GM12873 (cell line): ENCODE measurements at regions not wholly inside any gene's neighbourhood (a gene's known extent, or its start where the extent isn't known, plus 50 kb on each side); places are given as distances from the start of the nearest gene placed in this dataset.

Experiments
- TF ChIP-seq, protein P1 (sequence below): IDR thresholded peaks from 2 replicates; pipeline ENCODE4 v1.5.1; 2012; ENCODE audit warnings: low read depth, mild to moderate bottlenecking, moderate library complexity, low read length, control low read depth; ENCODE audit not compliant: insufficient read depth; ENCODE audit errors: missing control alignments

DNA sequence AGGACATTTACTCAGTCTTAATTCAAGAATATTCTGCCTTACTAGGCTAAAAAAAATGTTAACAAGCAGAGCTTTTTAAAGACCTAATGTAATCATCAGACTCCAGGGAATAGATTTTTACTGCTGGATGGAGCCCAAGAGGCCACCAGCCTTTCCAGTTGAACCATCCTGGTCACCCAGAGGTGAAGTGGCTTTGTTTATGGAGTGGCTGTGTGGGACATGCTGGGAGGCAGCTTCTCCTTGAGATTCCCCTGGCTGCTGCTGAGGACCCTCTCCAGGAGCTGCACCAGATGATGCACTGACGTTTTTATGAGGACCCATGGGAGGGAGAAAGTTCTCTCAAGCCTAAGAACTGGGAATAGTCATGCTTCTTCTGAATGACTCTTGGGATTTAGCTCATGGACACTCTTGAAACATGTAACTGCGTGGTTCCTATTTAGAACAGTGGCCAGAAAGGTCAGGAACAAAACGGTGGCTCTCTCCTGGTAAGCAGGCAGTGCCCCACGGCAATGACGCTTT is 205.9 kb upstream of the MIR17HG start:
- TF ChIP-seq, protein P1, sequence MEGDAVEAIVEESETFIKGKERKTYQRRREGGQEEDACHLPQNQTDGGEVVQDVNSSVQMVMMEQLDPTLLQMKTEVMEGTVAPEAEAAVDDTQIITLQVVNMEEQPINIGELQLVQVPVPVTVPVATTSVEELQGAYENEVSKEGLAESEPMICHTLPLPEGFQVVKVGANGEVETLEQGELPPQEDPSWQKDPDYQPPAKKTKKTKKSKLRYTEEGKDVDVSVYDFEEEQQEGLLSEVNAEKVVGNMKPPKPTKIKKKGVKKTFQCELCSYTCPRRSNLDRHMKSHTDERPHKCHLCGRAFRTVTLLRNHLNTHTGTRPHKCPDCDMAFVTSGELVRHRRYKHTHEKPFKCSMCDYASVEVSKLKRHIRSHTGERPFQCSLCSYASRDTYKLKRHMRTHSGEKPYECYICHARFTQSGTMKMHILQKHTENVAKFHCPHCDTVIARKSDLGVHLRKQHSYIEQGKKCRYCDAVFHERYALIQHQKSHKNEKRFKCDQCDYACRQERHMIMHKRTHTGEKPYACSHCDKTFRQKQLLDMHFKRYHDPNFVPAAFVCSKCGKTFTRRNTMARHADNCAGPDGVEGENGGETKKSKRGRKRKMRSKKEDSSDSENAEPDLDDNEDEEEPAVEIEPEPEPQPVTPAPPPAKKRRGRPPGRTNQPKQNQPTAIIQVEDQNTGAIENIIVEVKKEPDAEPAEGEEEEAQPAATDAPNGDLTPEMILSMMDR: no peak

DNA sequence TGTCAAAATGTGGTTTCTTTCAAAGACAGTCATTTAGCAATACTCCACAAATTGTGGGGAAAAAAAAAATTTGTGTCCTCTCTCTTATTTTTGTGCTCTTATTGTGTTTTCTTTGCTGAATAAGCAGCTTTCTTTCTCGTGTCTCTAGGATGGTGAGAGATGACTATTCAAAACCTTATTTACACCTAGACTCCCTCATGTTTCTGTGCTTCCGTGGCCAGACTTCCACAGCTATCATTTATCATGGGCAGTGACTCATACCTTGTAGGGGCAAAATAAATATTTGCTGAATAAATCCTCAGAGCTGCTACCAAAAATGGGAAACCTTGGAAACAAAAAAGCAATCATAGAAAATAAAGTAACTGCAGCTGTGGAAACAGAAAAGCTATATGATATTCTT is 204.9 kb upstream of the MIR17HG start:
- TF ChIP-seq, protein P1: no peak

DNA sequence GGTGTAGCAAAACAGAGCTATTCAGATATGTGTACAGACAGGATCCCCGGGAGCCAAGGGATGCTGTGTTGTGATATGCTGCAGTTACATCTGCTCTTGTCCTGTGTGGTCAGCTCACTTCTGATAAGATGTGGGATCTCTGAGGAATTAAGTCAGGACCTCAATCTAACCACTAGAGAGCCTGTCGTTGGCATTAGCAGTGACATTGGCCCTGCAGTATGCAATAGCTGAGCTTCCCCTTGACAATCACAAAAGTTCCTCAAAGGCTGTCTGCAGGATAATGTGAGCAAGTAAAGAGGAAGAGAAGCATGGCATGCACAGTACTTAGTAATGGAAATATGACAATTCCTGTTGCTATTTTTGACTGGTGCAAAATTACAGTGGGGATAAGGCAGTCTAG is 203.4 kb upstream of the MIR17HG start:
- TF ChIP-seq, protein P1: no peak

DNA sequence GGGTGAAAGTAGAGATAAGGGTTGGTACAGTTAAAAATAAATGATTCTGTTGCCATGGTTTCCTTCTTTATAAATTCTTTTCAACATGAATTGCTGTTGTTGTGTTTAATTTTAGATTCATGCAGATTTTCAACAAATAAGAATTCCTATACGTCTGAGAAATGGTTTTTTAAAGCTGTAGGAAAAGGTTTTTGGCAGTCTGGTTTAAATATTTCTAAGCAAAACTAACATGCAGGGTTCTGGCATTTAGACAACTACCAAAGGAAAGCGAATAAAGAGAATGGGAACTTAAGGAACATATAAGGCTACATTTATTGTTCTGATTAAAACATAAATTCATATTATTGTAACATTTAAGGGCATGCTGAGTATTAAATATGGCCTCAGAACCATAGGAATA is 203.0 kb upstream of the MIR17HG start:
- TF ChIP-seq, protein P1: no peak

DNA sequence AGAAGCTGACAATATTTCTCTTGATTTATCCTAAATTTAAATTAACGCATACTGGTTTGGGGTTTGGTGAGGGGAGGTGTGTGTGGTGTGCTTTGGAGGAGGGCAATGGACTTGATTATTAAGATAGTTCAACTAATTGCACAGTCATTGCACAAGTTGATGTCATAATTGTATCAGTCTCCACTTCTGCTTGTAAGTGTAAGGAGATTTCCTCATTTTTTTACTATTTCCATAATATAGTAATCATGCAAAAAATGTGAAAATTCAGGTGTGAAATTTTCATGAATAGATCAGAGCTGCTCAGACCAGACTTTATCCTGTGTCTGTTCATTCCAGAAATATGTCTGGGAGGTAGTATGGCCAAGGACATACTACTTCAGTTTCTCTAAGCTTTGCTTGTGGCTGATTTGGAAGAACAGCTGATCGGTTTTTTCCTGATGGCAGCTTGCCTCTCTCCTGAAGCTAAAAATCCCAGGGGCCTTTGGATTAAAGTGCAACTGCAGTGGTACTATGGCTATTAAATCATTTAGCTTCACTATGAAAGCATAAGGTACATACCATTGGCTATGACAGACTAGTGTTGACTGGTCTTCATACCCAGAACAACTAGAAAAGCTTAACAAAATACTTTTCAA is 201.8 kb upstream of the MIR17HG start:
- TF ChIP-seq, protein P1: no peak

DNA sequence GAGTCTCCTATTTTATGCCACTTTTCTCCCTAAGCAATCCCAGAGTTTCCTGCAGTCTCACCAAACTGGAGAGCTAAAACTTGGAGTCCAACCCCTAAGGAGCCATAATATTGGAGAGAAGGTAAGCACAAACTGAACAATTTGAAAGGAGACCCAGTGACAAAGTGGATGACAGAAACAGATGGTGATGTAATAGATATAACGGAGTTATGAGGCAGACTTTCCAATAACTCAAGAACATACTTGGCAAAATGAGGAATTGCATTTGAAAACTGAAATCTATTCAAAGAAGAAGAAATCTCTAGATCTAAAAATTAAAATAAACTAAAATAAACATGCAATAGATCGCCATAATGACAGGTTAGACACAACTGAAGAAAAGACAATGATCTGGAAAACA is 200.9 kb upstream of the MIR17HG start:
- TF ChIP-seq, protein P1: no peak

DNA sequence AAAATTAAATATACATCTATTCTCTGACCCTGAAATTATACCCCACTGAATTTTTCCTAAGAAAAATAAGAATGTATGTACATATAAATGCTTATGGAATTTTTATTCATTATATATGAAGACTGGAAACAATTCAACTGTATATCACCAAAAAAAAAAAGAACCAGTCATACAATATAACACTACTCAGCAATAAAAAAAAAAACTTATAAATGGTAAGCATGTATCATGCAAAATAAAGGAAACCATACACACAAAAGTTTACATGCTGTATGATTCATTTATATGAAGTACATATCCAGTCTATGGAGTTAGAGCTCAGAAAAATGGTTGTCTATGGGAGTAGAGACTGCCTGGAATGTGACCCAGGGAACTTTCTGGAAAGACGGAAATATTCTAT is 199.4 kb upstream of the MIR17HG start:
- TF ChIP-seq, protein P1: no peak

DNA sequence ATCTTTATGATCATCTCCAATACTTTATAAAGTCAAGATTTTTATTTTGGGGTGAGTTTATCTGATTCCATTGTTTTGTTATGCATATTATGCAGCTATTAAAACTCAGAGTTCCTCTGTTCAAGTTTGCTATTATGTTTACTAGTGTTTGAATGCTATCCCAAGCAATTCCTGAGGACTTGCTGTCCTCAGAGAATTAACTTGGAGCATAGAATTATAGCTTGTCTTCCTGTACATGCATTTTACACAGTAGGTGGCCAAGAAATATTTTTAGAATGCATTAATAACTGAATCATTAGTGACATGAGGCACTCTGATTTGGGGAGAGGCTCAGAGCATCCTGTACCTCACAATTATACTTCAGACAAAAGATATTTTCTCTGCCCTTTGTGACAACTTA is 195.6 kb upstream of the MIR17HG start:
- TF ChIP-seq, protein P1: no peak
